NCI-H2171 treated with DMSO at 0.1 percent for 48 hours (cell line): ENCODE measurements at regions not wholly inside any gene's neighbourhood (a gene's known extent, or its start where the extent isn't known, plus 50 kb on each side); places are given as distances from the start of the nearest gene placed in this dataset.

Experiments
- DNase-seq: peaks from one replicate; lab custom pipeline; 2025; lab: John Stamatoyannopoulos, UW

DNA sequence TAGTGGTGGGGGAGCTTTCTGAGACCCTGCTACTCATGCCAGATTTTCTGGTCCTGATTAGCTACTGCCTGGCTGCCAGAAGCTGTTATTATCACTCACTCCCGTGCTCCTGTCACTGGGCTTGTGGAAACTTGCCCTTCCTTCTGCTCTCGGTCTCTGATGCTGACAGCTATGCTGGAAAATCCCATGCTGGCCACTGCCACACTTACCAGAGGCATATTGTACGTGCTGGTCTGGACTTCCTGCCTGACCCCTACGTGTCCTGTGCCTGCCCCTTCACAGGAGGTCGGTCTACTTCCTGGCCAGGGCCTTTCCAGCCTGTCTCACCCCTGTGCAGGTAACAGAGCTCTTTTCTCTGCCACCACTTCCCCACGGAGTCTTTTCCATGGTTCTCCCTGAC, 149.4 kb upstream of the PLEKHG7 start:
- peak; percentile 93 for DNase-seq

DNA sequence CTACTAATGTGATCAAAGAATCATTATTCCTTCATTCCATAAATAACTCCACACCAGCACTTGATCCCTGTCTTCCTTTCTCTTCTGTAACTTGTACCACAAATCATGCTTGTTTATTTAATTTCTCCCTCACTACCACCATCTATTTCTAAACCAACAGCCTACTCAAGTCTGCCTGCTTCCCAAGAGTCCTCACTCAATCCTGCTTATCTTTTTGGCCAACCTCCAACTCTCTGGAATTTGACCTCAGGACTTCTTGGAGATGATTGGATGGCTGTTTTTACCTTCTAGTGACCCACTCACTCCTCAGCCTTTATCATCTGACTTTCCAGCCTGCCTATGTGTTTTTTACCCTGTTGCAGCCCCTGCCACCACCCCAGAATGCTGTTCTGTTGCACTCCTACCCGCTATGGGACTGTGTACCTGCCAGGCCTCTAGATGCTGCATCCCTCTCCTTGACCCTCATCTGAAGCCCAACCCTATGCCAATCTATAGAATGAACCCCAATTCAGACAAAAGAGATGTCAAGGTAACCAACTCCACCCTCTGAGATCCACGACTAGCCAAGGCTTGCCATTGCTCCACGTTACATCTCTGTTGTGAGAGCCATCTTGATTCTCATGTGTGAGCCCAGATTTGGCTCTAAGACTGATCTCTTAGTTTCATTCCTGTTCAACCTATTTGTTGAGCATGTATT, 150.2 kb upstream of the PLEKHG7 start:
- DNase-seq: no peak

DNA sequence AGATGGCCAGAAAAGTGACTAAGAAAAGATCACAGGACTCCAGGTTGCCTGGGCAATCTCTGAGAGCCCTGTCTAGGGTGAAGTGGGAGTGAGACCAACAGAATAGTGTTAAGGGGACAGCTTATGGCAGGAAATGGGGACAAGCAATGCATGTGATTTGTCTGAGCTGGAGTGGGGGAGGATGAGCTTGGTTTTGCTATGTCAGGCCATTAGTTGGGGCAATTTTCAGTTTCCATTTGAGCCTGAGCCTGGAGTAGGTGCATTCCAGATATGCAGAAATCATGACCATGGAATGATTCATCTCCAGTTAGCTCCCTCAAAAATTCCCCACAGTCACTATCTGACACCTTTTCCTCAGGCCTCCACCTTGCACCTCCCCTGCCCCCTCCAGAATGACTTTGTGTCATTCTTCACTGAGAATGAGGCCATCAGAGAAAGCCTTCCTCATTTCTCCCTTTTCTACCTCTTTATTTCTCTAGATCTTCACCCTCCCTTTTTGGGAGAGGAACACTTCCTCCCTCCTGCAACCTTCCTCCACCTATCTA, 150.9 kb upstream of the PLEKHG7 start:
- DNase-seq: no peak

DNA sequence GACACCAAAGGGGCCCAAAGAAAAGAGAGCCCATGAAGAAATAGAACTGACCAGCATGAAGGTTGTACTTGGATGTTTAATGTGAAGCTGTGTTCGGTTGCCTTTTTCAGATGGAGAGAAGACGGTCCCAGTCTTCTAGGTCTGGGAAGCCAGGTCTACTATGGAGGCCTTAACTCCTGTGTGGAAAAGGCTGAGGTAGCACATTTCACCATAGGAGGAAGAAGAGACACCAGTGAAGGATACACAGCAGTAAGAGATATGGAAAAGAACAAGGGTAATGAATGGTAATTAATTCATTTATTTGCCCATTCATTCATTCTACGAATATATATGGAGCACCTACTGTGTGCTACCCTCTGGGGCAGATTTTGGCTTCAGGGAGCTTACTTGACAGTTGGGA, 151.6 kb upstream of the PLEKHG7 start:
- no peak for DNase-seq

DNA sequence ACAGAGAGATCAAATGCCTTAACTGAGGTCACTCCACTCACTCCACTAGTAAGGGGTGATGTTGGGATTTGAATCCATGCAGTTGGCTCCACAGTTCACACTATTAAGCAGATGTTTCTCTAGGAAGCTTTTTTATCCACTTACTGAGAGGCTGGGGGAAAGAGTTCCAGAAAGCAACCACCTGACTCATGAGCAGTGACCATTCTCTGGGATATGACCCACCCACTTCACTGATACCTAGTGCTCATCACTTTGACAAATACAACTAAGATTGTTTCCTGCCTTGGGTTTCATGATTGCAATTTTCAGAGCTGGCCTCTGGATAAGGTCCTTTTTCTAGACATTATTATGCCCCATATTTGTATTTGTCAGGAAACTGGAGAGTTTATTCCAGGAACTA, 152.1 kb upstream of the PLEKHG7 start:
- DNase-seq: no peak

DNA sequence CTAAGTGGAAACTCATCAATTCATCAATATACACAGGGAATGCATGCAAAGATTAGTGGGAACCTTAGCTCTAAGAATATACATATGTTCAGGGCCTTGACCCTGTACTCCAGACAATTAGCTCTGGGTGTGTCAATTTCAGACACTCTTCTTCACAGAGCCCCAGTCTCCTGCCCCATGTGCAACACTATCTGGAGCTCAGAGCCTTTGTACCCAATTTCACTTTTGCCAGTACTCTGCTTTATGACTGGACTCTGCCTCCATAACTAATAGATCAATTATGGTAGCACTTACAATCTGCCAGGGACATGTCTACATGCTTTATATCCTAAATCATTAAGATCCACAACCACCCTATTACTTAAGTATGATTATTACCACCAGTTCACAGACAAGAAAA, 152.5 kb upstream of the PLEKHG7 start:
- no peak for DNase-seq

DNA sequence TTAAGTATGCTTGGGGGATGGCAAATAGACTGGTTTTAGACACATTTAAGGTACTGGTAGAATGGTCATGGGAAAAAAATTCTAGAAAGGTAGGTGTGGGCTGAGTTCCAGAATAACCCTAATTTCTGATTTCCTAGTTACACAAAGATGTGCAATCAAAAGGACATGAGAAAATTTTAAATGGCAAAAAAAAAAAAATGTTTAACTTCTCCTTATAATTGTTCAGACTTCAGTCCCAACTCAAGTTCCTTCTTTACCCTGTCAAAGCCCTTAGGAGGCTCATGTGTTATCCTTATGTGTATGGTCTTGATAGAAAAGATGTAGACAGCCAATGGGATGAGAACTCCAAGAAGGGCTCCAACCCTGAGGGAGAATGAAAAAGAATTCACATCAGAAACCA, 153.3 kb upstream of the PLEKHG7 start:
- no peak for DNase-seq

DNA sequence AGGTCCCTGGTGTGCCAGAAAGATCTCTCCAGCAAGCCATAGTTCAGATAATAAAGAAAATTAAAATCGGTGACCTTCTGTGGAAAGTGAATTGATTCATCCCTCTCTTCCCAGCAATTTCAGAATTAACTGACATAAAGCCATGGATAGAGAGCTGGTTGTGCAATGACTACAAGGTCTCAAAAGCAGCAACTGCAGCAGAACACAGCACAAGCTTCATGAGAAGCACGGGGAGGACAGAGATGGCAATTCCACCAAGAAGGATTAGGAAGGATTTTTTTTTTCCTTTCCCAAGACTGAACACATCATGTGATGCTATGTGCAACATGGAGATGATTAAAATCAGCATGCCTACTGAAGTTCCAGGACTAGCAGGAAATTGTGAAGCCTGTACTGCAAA, 154.9 kb upstream of the PLEKHG7 start:
- DNase-seq: no peak

DNA sequence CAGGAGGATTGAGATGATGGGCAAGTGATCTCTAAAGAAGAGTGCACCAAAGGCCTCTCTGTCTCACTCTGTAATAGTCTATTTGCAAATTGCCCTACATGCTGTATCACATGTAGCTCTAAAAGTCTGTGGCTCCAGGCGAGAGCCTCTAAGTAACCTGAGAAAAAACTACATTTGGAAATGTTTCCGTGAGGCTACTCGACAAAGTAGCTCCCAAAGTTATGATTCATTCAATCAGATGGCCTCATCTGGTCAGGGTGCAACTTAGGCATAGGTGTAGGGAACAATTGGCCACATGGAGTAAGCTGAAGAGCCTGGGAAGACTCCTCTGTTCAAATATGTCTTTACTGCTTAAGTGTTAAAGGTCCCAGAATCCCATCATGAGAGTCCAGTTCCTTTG, 155.4 kb upstream of the PLEKHG7 start:
- no peak for DNase-seq

DNA sequence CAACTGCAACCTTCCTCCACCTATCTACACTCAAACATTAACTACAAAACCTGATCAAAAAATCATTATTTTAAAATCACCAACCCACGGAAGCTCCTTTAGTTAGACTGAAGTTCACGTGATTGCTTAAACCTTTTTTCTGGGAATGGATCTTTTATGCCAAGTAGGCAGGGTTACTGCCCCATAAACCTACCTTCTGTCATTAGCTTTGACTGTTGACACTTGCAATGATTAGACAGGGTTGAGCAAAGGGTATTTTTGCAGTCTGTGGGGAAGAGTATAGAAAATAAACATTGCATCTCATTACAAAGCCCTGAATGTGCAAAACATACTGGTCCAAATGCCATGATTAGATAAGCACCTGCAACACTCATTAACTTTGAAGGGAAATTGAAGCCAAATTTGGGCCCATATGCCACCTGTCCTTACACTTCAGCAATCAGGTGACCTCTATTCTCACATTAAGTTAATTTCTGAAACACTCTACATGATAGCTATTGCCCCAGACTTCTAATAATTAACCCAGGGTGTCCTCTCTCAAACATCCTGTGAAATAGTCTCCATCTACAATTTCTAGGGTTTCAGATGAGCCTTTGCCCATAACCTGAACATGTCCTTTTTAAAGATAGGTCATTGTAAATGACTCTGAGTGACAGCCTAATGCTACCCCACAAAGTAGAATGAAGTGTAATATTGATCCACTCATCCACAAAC, 156.0 kb upstream of the PLEKHG7 start:
- DNase-seq: peak; percentile 34

DNA sequence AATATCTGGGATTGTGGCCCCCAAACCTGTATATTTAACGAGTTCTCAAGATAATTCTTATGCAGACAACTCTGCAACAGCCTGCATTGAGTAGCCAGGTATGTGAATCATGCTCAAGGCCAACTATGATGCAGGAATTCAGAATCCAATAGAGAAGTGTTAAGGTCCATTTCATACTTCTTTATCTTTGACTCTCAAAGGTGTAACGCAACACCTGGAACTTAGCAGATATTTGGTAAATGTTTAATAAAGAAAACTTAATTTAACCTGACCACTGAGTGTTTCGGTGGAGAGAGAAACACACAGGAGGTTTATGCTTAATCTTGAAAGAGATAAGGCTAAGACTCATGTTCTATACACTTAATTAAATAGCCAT, 156.5 kb upstream of the PLEKHG7 start:
- DNase-seq: no peak

DNA sequence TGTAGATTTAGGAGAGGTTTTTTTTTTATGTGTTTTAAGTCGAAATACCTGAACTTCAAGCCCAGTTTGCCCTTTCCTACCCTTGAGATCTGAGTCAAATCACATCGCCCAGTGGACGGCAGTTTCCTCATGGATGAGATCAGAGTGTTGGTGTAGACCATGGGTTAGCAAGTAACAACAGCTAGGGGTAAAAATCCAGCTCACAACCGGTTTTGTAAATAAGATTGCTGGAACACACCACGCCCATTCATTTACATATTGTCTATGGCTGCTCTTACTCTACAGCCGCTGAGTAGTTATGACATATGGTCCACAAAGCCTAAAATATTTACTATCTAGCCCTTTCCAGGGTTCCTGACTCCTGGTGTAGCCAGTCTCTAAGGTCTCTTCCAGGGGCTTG, 158.5 kb upstream of the PLEKHG7 start:
- DNase-seq: no peak

DNA sequence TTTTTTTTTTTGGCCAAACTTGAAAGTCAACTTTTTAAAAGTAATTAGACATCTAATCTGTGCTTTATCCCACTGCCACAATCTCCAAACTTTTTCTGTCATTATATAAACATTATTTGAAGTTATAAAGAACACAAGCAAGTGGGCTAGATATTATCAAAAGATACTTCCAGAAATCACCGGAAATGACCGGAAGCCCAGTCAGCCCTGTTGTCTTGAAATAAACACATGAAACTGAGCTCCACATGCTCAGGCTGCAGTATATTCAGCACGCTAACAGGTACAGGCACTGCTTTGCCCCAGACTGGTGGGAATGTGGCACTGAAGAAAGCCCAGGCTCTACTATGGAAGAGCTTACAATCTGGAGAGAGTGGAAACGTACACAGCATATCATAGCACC, 158.9 kb upstream of the PLEKHG7 start:
- no peak for DNase-seq

DNA sequence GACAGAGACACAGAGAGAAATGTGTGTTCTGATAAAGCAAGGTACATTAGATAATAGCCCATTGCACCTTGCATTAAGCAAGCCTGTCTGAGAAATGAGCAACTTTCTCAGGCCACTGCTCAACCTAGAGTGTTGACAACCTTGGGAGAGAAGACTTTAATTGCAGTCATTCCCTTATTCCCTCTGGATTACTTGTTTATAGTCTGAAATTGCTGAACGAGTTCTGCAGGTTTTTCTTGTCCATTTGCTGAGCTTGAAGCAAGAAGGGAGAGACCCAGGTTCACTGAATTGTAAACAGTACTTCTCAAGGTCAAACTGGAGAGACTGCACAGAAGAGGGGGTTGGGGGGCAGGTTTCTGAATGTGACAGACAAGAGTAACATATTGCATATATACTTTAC, 159.4 kb upstream of the PLEKHG7 start:
- no peak for DNase-seq

DNA sequence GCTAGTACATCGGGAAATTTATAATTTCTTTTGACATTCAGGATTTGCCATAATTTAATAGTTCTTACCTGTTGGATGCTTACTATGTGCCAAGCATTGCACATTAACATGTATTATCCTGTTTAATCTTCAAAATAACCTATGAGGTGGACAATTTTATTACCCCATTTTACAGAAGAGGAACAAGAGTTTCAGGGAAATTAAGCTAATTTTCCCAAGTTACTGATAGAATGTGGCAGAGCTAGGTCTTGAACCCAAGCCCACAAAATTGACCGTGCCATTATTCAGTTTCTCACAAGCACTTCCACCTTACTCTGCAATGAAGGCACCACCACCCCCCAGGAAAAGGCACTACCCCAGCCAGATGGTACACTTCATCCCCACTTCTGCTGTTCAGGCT, 161.1 kb upstream of the PLEKHG7 start:
- no peak for DNase-seq

DNA sequence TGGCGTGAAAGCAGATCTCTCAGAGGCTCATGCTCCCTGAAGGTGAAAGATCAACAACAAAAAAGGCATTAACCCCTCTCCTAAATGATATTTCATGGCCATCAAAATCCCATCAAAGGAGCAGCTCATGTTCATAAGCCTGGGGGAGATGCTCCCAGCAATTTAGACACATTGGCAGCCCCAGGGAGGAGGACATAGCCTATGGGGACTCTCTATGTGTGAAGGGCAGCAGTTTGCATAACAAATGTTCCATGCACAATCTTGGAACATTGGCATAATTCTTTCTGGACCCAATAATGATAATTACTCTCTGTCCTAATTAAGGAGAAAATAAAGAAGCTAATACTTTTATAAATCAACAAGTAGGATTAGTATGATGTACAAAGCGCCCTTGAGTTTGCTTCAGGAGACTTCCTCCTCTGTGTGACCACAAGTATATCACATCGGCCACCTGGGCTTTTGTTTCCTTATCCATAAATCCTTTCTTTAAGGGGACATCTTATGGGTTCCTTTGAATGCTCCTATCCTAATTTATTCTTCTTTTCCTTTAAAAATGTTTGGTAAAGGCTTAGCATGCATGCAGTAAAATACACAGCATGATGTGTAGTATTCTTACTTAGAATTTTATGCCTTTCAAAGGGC, 161.9 kb upstream of the PLEKHG7 start:
- DNase-seq: no peak

DNA sequence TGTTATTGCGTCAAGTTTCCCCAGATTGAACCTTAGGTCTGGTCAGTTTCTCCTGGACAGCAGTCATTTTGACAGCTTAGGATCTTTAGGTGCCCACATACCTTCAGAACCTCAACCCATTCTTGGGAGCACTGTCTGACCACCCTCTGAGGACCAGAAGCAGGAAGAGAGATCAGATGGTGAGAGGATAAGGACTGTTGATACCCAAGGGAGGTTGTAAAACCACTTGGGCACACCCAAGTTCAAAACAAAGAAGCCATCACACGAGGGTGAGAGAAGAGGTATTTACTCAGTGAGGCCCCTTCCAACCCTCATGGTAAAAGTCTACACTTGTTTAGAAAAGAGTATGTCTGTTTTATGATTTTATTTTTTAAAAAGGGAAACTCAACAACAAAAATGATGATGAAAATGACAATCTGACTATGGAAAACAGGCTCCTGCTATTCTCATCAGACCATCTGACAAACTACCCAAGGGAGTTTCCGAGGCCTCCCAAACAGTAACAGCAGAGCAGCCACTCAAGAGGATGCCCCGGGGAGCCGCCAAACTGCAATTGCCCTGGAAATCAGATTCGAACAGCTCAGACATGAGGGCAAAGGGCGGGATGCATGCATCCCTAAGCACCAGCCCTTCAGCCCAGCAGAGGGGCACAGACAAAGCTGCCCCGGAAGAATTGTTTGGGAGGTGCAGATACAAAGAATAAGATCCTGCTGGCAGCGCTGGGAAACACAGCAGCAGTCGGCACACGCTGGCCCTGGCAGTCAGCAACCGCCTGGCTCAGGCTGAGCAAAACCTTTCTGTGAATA, 162.6 kb upstream of the PLEKHG7 start:
- peak; percentile 86 for DNase-seq

DNA sequence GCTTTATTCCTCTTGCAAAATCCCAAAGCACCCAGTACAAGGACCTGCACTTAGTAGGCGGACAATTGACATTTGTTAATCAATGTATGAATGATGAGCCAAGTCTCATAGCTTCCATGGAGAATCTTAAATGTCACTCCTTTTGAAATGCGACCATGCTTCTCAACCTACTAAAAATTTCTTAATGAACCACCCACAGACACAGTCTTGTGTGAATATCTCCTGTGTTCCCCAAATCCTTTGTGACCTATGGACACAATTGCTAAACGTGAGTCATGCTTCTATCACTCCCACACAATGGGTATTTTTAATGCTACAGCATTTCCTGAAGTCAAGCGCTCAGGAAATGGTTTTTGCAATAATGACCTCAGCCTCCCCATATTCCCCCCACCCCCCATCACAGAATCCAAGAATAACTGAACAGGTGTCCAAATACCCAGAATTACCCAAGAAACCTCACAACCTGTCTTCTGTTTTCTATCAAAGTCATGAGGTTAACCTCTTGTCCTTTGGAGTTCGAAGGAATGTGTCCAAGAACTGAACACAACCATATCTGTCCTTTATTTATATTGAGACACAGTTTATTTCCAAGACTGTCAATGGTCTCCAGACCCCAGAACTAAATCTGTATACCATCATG, 163.6 kb upstream of the PLEKHG7 start:
- DNase-seq: no peak

DNA sequence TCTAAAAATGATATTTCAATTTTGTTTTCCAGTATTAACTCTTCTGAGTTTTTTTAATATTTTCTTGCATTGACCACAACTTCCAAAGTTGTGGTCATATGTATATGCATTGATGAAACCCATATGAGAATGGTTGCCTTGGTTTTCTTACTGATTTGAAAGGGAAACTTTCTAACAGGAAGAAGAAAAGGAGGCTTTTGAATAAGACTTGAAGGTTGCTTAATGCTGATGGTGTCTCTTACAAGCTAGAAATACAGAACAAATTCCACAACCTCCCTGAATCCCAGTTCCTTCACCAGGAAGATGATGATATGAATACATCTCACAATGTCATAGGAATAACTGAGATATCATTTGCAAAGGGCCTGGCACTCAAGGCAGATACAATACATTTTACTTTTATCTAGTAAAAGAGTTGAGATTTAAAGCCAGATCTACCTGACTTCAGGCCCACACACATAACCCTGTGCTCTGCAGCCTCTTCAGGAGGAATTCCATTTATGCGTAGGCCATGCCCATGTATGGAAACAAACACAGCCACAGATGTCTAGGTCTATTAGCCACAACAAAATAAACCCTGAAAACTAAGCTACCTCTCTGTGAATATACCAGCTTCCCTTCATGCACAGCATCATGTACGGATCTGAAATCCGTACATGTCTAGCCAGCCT, 165.4 kb upstream of the PLEKHG7 start:
- no peak for DNase-seq

DNA sequence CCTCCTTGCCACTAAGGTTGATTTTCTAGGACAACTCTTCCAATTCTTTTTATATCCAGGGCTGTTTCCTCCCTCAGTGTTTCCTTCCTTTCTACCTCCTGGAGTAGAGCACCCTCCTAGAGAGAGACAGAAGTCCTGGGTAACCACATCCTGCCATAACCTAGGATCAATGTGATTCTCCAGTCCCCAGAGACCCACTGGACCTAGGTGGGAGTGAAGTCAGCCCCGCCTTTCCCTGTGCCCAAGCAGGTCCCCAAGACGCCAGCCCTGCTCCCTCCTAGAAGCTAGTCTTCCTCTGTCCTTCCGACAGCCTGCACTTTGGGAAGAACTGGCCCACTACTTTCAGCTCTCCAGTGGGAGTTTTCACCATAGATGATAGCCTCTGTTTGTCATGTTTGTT, 166.8 kb upstream of the PLEKHG7 start:
- DNase-seq: no peak

DNA sequence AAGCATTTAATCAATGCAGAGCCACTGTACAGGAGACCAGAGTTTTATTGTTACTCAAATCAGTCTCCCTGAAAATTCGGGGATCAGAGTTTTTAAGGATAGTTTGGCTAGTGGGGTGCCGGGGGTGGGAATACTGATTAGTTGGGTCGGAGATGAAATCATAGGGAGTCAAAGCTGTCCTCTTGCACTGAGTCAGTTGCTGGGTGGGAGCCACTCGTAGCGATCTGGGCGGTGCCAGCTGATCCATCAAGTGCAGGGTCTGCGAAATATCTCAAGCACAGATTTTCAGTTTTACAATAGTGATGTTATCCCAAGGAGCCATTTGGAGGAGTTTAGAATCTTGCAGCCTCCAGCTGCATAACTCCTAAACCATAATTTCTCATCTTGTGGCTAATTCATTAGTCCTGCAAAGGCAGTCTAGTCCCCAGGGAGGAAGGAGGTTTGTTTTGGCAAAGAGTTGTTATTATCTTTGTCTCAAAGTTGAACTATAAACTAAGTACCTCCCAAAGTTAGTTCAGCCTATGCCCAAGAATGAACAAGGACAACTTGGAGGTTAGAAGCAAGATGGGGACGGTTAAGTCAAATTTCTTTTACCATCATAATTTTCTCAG, 169.4 kb upstream of the PLEKHG7 start:
- DNase-seq: no peak
